ENCODE measurements at regions not wholly inside any gene's neighbourhood (a gene's known extent, or its start where the extent isn't known, plus 50 kb on each side); places are given as distances from the start of the nearest gene placed in this dataset.
"Not testable (repeated sequence)": the region's sequence is repeated elsewhere in the genome, so short reads cannot be mapped to it uniquely, and the experiment has no call there.

GRCh38 chr4:132767901-132768300 is 381.2 kb upstream of the PCDH10 start:
- intact Hi-C loops (cut with DNase I) = no loop called here
- Histone ChIP-seq H3K4me1 (no peaks in the 10 kb centered on the region), H3K27ac (no peak overlapping the region), H3K4me3 (no peak overlapping the region), H3K9me3 (no peaks in the 10 kb centered on the region), H3K36me3 (no peaks in the 10 kb centered on the region), H3K27me3 (no peaks in the 10 kb centered on the region)
- 25% methylated on average over 1 of the region's 1 CpG for WGBS (ENCODE audit: insufficient coverage, low coverage, low lambda C conversion rate, missing lambda C conversion rate)
- DNase-seq (no peak), ATAC-seq (no peak)
- TF ChIP-seq CTCF (IDR thresholded peaks at IDR 0.05) (no peak), POLR2A (IDR thresholded peaks at IDR 0.05) (no peak)

GRCh38 chr4:132770776-132771175 is 378.3 kb upstream of the PCDH10 start:
- Histone ChIP-seq H3K4me1 (no peaks in the 10 kb centered on the region), H3K4me3 (no peak overlapping the region), H3K9me3 (no peaks in the 10 kb centered on the region), H3K36me3 (no peaks in the 10 kb centered on the region), H3K27me3 (no peaks in the 10 kb centered on the region), H3K27ac (no peak overlapping the region)
- intact Hi-C loops (cut with DNase I) = no loop called here
- no peak for ATAC-seq
- no peak for DNase-seq
- 25% methylated on average over 2 of the region's 2 CpGs for WGBS (ENCODE audit: insufficient coverage, low coverage, low lambda C conversion rate, missing lambda C conversion rate)
- no peak for TF ChIP-seq CTCF (IDR thresholded peaks at IDR 0.05)
- TF ChIP-seq POLR2A (IDR thresholded peaks at IDR 0.05) = no peak

- H3K27ac ChIP-seq = no peak overlapping the region
- H3K4me1 ChIP-seq = no peaks in the 10 kb centered on the region
- no peaks in the 10 kb centered on the region for H3K9me3 ChIP-seq
- no peaks in the 10 kb centered on the region for H3K27me3 ChIP-seq
- H3K4me3 ChIP-seq = no peak overlapping the region
- intact Hi-C loops (cut with DNase I) = no loop called here
- DNase-seq = no peak
- no peak for TF ChIP-seq CTCF (IDR thresholded peaks at IDR 0.05)
- TF ChIP-seq POLR2A (IDR thresholded peaks at IDR 0.05) = no peak
- no peaks in the 10 kb centered on the region for H3K36me3 ChIP-seq
- ATAC-seq = no peak
These were observed 356.8 kb upstream of the PCDH10 start for GRCh38 chr4:132792310-132792709.

- no peak for ATAC-seq
- H3K9me3 ChIP-seq = no peaks in the 10 kb centered on the region
- H3K4me1 ChIP-seq = no peaks in the 10 kb centered on the region
- no peak overlapping the region for H3K27ac ChIP-seq
- no peak for DNase-seq
- no peaks in the 10 kb centered on the region for H3K27me3 ChIP-seq
- intact Hi-C loops (cut with DNase I) = no loop called here
- H3K36me3 ChIP-seq = no peaks in the 10 kb centered on the region
- no peak overlapping the region for H3K4me3 ChIP-seq
- TF ChIP-seq CTCF (IDR thresholded peaks at IDR 0.05) = no peak
- no peak for TF ChIP-seq POLR2A (IDR thresholded peaks at IDR 0.05)
- 38% methylated on average over 1 of the region's 1 CpG for WGBS (ENCODE audit: insufficient coverage, low coverage, low lambda C conversion rate, missing lambda C conversion rate)
These were observed 351.2 kb upstream of the PCDH10 start for GRCh38 chr4:132797856-132798255.

GRCh38 chr4:132809298-132810032 is 339.6 kb upstream of the PCDH10 start:
- TF ChIP-seq POLR2A (IDR thresholded peaks at IDR 0.05) (no peak), CTCF (IDR thresholded peaks at IDR 0.05) (no peak)
- ATAC-seq (no peak), DNase-seq (peak in 1 of 3 donors; percentile 27)
- Histone ChIP-seq H3K9me3 (no peaks in the 10 kb centered on the region), H3K27me3 (no peaks in the 10 kb centered on the region), H3K4me3 (no peak overlapping the region), H3K4me1 (no peaks in the 10 kb centered on the region), H3K36me3 (no peaks in the 10 kb centered on the region), H3K27ac (no peak overlapping the region)
- intact Hi-C loops (cut with DNase I) = no loop called here
- WGBS (ENCODE audit: insufficient coverage, low coverage, low lambda C conversion rate, missing lambda C conversion rate) = 46% methylated on average over 13 of the region's 16 CpGs

- H3K27ac ChIP-seq; H3K27me3 ChIP-seq; H3K4me3 ChIP-seq; H3K4me1 ChIP-seq; intact Hi-C loops (cut with DNase I); H3K36me3 ChIP-seq; H3K9me3 ChIP-seq; DNase-seq; ATAC-seq: not testable (repeated sequence)
- 25% methylated on average over 2 of the region's 2 CpGs for WGBS (ENCODE audit: insufficient coverage, low coverage, low lambda C conversion rate, missing lambda C conversion rate)
These were observed 336.0 kb upstream of the PCDH10 start for GRCh38 chr4:132813061-132813460.

All from right lobe of liver (tissue), 6 donors.